ENCODE measurements at regions not wholly inside any gene's neighbourhood (a gene's known extent, or its start where the extent isn't known, plus 50 kb on each side); places are given as distances from the start of the nearest gene placed in this dataset.

DNA sequence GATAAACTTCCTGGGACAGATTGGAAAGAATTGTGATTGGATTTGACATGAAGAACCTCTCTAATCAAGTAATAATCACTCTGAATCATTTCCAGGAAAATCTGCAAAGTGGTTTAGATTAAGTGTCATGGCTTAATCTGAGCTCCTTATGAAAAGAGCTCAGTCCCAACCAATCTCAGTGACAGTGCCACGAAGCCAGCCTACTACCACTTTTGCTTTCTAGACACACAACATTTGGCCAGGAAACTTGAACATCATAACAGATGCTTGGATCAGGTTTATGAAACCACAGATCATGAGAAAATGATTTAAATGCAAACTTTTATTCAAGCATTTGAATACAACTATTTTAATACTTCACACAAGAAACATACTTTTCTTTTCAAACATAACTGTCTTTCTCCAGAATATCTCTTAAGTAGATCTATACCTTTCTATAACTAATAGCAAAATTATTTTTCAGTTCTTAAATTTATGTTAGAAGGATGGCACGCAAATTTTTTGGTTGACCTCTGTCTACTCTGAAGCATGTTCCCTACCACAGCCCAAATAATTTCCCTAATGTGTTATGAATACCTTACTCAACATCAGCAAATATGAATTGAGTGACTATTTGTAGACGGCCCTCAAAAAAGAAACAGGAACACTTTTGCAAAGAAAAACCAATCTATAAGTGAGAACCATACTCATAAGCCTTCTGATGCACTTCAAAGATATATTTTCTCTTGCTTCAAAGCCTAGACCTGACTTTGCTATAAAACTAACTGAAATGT, 495.0 kb upstream of the ZNF385D start (continued):
- no peak for TF ChIP-seq GRHL2 (CRISPR knock-in tag; IDR thresholded peaks at IDR 0.05; ENCODE audit: insufficient replicate concordance, severe bottlenecking)
- TF ChIP-seq NR2C2 (CRISPR knock-in tag; IDR thresholded peaks at IDR 0.05), result no peak
- TF ChIP-seq IRF2 (CRISPR knock-in tag; IDR thresholded peaks at IDR 0.05; ENCODE audit: borderline replicate concordance, low read depth), result no peak
- TF ChIP-seq KAT7 (CRISPR knock-in tag; IDR thresholded peaks at IDR 0.05; ENCODE audit: borderline replicate concordance), result no peak
- TF ChIP-seq SOX15 (CRISPR knock-in tag; IDR thresholded peaks at IDR 0.05), result no peak
- TF ChIP-seq FOXP1 (CRISPR knock-in tag; IDR thresholded peaks at IDR 0.05; ENCODE audit: borderline replicate concordance), result no peak
- no peak for TF ChIP-seq FOXJ3 (CRISPR knock-in tag; IDR thresholded peaks at IDR 0.05; ENCODE audit: borderline replicate concordance)
- TF ChIP-seq, protein P1, sequence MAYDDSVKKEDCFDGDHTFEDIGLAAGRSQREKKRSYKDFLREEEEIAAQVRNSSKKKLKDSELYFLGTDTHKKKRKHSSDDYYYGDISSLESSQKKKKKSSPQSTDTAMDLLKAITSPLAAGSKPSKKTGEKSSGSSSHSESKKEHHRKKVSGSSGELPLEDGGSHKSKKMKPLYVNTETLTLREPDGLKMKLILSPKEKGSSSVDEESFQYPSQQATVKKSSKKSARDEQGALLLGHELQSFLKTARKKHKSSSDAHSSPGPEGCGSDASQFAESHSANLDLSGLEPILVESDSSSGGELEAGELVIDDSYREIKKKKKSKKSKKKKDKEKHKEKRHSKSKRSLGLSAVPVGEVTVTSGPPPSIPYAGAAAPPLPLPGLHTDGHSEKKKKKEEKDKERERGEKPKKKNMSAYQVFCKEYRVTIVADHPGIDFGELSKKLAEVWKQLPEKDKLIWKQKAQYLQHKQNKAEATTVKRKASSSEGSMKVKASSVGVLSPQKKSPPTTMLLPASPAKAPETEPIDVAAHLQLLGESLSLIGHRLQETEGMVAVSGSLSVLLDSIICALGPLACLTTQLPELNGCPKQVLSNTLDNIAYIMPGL (CRISPR knock-in tag; IDR thresholded peaks at IDR 0.05), result no peak
- TF ChIP-seq ZNF671 (CRISPR knock-in tag; IDR thresholded peaks at IDR 0.05), result no peak

DNA sequence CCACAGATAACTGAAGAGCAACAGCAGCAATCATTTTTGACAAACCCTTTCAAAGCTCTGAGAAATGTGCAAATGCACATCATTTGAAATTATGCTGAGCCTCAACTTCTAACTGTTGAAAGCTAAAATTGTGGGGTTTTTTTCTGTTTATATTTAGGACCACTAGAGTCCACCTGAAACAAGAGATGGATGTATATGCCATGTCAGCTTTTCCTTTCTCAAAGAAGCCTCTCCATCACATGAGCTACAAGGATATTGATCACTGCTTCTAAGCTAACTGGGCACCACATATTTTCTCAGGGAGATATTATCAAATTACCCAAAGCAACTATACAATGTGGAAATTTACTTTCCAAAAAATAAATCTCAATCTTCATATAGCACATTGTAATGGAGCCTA, 498.6 kb upstream of the ZNF385D start:
- no peak overlapping the region for H3K27ac Mint-ChIP-seq
- ChIA-PET CTCF (interaction anchor here (0.6 kb wide), 1 partner anchor 187 kb away, joined by 3 read pairs; no protein-coding TSS in a partner anchor), POLR2A (no interaction called here)
- H3K4me3 Mint-ChIP-seq, result no peak overlapping the region
- DNase-seq (ENCODE audit: low spot score) (no peak), ATAC-seq (no peak)
- TF ChIP-seq, protein P2, sequence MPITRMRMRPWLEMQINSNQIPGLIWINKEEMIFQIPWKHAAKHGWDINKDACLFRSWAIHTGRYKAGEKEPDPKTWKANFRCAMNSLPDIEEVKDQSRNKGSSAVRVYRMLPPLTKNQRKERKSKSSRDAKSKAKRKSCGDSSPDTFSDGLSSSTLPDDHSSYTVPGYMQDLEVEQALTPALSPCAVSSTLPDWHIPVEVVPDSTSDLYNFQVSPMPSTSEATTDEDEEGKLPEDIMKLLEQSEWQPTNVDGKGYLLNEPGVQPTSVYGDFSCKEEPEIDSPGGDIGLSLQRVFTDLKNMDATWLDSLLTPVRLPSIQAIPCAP (CRISPR knock-in tag; IDR thresholded peaks at IDR 0.05), result no peak
- TF ChIP-seq, protein P3, sequence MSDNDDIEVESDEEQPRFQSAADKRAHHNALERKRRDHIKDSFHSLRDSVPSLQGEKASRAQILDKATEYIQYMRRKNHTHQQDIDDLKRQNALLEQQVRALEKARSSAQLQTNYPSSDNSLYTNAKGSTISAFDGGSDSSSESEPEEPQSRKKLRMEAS (CRISPR knock-in tag; IDR thresholded peaks at IDR 0.05), result no peak
- TF ChIP-seq, protein P4, sequence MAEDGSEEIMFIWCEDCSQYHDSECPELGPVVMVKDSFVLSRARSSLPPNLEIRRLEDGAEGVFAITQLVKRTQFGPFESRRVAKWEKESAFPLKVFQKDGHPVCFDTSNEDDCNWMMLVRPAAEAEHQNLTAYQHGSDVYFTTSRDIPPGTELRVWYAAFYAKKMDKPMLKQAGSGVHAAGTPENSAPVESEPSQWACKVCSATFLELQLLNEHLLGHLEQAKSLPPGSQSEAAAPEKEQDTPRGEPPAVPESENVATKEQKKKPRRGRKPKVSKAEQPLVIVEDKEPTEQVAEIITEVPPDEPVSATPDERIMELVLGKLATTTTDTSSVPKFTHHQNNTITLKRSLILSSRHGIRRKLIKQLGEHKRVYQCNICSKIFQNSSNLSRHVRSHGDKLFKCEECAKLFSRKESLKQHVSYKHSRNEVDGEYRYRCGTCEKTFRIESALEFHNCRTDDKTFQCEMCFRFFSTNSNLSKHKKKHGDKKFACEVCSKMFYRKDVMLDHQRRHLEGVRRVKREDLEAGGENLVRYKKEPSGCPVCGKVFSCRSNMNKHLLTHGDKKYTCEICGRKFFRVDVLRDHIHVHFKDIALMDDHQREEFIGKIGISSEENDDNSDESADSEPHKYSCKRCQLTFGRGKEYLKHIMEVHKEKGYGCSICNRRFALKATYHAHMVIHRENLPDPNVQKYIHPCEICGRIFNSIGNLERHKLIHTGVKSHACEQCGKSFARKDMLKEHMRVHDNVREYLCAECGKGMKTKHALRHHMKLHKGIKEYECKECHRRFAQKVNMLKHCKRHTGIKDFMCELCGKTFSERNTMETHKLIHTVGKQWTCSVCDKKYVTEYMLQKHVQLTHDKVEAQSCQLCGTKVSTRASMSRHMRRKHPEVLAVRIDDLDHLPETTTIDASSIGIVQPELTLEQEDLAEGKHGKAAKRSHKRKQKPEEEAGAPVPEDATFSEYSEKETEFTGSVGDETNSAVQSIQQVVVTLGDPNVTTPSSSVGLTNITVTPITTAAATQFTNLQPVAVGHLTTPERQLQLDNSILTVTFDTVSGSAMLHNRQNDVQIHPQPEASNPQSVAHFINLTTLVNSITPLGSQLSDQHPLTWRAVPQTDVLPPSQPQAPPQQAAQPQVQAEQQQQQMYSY (CRISPR knock-in tag; IDR thresholded peaks at IDR 0.05), result no peak
- TF ChIP-seq HMGA2 (CRISPR knock-in tag; IDR thresholded peaks at IDR 0.05) (no peak), ZNF416 (CRISPR knock-in tag; IDR thresholded peaks at IDR 0.05) (no peak), FOXP1 (CRISPR knock-in tag; IDR thresholded peaks at IDR 0.05; ENCODE audit: borderline replicate concordance) (no peak), ETV6 (CRISPR knock-in tag; IDR thresholded peaks at IDR 0.05) (no peak)
- TF ChIP-seq, protein P5, sequence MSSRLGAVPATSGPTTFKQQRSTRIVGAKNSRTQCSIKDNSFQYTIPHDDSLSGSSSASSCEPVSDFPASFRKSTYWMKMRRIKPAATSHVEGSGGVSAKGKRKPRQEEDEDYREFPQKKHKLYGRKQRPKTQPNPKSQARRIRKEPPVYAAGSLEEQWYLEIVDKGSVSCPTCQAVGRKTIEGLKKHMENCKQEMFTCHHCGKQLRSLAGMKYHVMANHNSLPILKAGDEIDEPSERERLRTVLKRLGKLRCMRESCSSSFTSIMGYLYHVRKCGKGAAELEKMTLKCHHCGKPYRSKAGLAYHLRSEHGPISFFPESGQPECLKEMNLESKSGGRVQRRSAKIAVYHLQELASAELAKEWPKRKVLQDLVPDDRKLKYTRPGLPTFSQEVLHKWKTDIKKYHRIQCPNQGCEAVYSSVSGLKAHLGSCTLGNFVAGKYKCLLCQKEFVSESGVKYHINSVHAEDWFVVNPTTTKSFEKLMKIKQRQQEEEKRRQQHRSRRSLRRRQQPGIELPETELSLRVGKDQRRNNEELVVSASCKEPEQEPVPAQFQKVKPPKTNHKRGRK (CRISPR knock-in tag; IDR thresholded peaks at IDR 0.05; ENCODE audit: borderline replicate concordance), result no peak
- TF ChIP-seq, protein P6, sequence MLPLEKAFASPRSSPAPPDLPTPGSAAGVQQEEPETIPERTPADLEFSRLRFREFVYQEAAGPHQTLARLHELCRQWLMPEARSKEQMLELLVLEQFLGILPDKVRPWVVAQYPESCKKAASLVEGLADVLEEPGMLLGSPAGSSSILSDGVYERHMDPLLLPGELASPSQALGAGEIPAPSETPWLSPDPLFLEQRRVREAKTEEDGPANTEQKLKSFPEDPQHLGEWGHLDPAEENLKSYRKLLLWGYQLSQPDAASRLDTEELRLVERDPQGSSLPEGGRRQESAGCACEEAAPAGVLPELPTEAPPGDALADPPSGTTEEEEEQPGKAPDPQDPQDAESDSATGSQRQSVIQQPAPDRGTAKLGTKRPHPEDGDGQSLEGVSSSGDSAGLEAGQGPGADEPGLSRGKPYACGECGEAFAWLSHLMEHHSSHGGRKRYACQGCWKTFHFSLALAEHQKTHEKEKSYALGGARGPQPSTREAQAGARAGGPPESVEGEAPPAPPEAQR (CRISPR knock-in tag; IDR thresholded peaks at IDR 0.05), result no peak
- TF ChIP-seq, protein P7, sequence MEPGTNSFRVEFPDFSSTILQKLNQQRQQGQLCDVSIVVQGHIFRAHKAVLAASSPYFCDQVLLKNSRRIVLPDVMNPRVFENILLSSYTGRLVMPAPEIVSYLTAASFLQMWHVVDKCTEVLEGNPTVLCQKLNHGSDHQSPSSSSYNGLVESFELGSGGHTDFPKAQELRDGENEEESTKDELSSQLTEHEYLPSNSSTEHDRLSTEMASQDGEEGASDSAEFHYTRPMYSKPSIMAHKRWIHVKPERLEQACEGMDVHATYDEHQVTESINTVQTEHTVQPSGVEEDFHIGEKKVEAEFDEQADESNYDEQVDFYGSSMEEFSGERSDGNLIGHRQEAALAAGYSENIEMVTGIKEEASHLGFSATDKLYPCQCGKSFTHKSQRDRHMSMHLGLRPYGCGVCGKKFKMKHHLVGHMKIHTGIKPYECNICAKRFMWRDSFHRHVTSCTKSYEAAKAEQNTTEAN (CRISPR knock-in tag; IDR thresholded peaks at IDR 0.05), result no peak
- TF ChIP-seq, protein P8, sequence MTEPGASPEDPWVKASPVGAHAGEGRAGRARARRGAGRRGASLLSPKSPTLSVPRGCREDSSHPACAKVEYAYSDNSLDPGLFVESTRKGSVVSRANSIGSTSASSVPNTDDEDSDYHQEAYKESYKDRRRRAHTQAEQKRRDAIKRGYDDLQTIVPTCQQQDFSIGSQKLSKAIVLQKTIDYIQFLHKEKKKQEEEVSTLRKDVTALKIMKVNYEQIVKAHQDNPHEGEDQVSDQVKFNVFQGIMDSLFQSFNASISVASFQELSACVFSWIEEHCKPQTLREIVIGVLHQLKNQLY (CRISPR knock-in tag; IDR thresholded peaks at IDR 0.05), result no peak
- TF ChIP-seq, protein P9, sequence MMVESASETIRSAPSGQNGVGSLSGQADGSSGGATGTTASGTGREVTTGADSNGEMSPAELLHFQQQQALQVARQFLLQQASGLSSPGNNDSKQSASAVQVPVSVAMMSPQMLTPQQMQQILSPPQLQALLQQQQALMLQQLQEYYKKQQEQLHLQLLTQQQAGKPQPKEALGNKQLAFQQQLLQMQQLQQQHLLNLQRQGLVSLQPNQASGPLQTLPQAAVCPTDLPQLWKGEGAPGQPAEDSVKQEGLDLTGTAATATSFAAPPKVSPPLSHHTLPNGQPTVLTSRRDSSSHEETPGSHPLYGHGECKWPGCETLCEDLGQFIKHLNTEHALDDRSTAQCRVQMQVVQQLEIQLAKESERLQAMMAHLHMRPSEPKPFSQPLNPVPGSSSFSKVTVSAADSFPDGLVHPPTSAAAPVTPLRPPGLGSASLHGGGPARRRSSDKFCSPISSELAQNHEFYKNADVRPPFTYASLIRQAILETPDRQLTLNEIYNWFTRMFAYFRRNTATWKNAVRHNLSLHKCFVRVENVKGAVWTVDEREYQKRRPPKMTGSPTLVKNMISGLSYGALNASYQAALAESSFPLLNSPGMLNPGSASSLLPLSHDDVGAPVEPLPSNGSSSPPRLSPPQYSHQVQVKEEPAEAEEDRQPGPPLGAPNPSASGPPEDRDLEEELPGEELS (CRISPR knock-in tag; IDR thresholded peaks at IDR 0.05), result no peak
- H3K27me3 Mint-ChIP-seq (ENCODE audit: low read depth), result no peaks in the 10 kb centered on the region
- no peaks in the 10 kb centered on the region for H3K9me3 Mint-ChIP-seq
- H3K4me1 Mint-ChIP-seq, result peaks cover 21% of the 10 kb centered on the region
- no peaks in the 10 kb centered on the region for H3K36me3 Mint-ChIP-seq

All from WTC11 (cell line).